Activated CD8-positive, alpha-beta memory T cell treated with anti-CD3 and anti-CD28 coated beads, Interleukin-2, amount 50 U/mL, for 48 hours (primary cell): ENCODE measurements at regions not wholly inside any gene's neighbourhood (a gene's known extent, or its start where the extent isn't known, plus 50 kb on each side); places are given as distances from the start of the nearest gene placed in this dataset.

Experiments
- DNase-seq: peaks from one replicate; pipeline ENCODE4 v3.0.0-alpha.2; 2020

DNA sequence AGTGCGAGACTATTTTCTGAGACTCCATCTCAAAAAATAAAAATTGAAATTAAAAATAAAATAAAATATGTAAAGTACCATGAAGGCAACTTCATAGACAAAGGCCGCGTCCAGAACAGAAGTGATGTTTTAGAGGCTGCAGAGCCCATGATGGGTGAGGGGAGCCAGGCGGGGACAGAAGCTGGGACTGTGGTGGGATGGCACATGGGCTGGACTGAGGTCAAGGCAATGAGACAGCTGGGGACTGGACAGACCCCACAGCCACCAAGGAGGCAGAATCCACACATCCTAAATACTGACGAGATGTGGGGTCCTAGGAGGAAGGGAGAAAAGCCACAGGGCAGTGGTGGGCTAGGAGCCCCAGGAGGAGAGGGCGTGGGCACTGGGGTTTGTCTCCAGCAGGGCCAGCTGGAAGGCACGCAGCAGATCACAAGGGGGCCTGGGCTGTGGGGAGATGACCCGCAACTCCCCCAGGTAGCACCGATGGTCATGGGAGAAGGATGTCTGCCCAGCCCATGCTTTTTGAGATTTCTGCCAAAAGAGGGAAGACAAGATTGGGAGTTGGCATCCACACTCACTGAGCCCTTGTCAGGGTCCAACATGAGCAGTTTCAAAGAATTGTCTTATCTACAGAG lies 74.3 kb downstream of the KCNF1 start:
- DNase-seq: no peak

DNA sequence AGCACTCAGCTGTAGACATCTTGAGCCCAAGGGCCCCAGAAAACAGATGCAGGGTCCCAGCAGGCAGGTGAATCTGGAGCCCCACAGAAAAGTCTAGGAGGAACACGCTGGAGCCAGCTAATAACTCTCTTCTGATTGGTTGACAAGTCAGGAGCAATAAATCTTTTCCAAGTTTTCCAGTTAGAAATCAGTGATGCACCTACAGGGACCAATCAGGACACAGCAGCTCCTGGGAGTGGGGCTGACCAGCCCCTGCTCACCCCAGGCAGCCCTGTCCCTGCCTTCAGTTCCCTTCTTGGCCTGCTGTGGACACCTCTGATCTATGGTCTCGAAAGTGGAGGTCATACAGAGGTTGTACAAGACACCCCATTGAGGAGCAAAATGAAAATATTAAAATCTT lies 75.7 kb downstream of the KCNF1 start:
- DNase-seq: no peak

DNA sequence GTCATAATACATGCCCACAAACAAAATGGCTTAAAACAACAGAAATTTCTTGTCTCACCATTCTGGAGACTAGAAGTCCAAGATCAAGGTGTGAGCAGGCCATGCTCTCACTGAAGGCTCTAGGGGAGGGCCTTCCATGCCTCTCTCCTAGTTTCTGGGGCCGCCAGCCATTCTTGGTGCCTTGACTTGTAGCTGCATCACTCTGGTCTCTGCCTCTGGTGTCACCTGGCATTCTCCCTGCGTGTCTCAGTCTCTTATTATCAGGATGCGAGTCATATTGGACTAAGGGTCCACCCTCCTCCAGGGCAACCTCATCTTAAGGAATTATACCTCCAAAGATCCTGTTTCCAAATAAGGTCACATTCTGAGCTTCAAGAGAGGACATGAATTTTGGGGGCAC lies 76.1 kb downstream of the KCNF1 start:
- no peak for DNase-seq

DNA sequence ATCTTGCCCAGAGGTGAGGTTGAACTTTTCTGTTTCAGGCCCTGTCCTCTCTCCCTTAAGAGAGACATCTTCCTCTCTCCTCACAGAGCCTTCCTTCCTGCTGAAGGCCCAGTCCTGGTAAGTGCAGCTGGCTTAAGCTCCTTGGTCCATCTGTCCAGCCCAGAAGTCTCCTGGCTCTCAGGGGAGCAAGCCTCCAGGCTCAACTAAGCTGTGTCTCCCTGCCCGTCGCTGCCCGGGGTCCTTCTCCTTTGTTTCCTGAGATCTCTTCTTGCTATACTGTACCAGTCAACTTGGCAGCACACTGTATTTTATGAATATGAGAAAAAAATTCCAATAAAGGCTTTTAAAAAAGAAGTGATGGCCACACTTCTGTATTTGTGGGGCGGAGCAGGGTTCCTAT lies 77.4 kb downstream of the KCNF1 start:
- no peak for DNase-seq

DNA sequence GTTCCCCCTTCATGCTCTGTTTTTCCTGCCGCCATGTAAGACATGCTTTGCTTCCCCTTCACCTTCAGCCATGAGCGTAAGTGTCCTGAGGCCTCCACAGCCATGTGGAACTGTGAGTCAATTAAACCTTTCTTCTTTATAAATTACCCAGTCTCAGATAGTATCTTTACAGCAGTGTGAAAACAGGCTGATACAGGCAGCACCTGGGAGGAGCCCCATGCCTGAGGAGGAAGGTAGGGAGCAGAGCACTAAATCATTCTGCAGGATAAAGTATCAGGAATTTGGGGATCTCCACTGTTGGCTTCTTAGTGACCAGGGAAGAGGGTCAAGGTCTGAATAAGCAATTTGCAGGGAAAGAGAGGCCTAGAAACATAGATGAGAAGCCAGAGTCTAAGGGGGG lies 78.0 kb downstream of the KCNF1 start:
- DNase-seq: no peak

DNA sequence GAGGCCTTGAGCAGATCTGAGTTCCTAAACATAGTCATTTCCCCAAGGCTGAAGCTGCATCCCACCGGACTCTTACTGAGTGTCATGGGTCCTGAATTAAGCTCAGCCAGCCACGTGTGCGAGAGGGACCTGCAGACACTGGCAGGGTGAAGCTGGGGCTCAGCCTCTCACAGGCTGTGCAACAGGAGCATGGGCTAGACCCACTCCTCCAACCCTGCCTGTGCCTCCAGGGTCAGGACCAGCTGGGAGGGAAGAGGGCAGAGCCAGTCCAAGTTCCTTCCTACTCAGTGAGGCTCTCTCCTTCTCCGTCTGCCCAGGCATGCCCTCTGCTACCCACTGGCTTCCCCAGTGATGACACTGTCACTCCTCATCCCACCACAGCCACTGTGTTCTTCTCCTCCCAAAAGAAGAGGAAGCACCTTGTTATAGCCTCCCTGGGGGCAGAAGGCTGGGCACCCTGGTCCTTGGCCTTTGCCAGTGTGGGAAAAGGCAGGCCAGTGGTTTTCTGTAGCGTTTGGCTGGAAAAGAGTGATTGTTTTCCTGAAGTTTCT lies 78.9 kb downstream of the KCNF1 start:
- DNase-seq: no peak

DNA sequence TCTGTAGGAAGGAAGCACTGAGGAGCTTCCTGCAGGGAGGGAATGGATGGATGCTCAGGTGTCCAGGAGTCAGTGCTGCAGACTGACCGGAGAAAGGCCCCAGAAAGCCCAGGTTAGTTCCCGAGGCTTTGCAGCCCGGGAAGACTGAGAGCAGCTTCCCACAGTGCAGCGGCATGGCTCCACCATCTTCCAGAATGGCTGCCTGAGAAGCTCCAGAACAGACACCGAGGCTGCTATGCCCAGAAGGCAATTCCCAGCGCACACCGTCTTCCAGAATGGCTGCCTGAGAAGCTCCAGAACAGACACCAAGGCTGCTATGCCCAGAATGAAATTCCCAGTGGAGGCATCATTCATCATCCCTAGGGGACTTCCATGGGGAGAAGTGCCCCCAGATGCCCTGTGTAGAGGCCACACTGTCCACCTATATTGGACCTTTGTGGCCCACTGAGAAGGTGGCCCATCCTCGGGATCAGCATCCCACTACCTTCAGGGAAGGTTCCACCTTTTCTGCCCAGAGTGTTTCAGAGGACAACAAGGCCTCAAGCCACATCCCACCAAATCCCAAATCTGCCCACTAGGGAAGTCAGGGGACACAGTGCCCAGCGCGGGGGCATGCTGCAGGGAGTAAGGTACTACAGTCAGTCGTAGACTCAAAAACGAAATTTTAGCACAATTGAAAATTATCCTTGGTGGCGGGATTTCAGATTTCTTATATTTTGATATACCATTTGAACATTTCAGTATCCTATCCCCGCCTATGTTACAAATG lies 80.5 kb downstream of the KCNF1 start:
- no peak for DNase-seq

DNA sequence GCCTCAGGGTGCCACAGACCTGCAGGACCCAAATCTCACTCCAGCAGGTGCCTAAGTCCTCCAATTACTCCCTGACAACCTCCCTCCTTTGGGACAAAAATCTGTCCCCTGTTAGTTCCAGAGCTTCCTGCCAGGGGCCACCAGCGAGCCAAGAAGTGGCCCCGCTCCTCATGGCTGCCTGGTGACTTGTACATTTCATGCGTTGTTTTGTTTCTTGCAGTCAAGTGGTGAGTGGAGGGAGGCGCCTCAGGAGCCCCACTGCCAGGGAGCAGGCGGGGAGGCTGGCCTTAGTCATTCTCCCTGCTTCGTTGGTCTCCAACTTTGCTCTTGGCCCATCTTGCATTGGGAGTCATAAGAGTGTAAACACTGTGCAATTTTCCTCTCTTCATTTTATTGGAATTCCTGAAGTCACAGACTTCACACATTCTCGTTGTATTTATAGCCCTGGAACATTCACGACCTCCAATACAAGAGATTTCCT lies 81.3 kb downstream of the KCNF1 start:
- DNase-seq: no peak

DNA sequence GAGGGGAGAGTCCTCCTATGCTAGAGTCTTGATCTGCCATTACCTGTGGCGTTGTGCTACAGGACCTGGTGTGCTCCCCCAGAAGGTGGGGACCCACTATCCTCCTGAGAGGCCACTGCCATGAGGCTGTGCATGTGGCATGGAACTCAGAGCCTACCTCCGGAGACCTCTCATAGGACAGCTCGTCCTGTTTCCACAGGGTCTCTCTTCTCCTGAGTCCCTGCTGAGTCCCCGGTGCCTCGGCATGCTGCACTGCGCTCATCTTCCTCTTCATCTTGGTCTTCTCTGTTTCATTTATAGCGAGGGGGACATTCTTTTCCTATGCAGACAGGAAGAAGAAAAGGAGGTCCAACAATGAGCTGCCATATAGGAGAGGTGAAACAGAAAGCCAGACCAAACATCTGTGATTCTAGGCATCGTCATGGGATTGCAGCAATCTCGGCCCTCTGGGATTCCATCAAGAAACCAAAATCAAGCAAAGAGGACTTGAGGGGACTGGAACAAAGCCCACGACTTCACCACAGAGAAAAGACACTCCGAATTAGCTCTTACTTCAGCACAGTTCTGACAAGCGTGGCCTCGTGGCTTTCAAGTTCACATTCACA lies 83.7 kb downstream of the KCNF1 start:
- no peak for DNase-seq

DNA sequence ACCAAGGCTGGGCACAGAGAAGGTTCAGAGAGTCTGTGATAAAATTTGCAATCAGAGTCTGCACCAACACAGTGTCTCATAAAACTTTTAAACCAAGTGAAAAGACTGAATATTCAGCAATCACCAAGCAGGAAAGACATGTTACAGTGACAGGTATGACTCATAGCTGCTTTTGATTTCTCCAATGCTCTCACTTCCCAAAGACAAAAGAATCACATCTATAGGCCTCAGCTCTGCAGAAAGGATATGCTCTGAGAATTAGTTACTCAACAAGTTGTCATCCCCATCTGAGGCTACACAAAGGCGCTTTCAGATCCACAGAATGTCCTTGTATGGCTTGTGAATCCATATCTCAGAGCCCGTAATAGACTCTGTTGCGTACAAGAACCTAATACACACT lies 92.5 kb downstream of the KCNF1 start:
- DNase-seq: no peak

DNA sequence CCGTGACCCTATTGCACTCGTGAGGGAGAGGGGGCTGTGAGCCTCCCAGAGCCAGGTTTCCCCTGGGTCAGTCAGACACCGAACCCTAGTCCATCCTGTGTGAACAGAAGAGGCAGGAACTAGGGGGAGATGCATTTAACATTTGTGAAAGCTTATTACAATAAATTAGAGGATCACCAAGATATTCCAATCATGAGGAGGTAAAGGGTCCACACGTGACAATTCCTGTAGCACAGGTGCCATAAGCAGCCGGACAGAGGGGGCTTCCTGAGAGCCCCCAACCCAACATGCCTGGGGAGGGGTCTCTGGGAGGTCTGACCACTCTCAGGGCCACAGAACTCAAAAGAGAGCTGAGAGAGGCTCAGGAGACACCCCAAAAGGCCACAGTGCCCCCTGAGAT lies 93.3 kb downstream of the KCNF1 start:
- no peak for DNase-seq

DNA sequence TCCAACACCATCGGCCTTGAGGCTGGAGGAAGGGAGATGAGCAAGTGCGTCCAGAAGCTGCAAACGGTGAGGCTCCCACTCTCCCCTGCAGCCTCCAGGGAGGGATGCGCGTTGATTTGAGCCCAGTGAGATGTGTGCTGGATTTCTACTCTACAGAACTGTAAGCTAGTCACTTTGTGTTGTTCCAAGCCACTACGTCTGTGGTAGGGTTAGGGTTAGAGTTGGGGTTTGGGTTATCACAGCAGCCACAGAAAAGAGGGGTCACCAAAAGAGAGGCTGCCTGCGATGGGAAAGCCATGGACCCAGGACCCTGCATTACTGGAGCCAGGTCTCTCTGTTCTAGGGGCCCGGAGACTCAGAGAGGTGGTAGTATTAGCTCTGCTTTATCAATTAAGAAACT lies 94.5 kb downstream of the KCNF1 start:
- DNase-seq: no peak

DNA sequence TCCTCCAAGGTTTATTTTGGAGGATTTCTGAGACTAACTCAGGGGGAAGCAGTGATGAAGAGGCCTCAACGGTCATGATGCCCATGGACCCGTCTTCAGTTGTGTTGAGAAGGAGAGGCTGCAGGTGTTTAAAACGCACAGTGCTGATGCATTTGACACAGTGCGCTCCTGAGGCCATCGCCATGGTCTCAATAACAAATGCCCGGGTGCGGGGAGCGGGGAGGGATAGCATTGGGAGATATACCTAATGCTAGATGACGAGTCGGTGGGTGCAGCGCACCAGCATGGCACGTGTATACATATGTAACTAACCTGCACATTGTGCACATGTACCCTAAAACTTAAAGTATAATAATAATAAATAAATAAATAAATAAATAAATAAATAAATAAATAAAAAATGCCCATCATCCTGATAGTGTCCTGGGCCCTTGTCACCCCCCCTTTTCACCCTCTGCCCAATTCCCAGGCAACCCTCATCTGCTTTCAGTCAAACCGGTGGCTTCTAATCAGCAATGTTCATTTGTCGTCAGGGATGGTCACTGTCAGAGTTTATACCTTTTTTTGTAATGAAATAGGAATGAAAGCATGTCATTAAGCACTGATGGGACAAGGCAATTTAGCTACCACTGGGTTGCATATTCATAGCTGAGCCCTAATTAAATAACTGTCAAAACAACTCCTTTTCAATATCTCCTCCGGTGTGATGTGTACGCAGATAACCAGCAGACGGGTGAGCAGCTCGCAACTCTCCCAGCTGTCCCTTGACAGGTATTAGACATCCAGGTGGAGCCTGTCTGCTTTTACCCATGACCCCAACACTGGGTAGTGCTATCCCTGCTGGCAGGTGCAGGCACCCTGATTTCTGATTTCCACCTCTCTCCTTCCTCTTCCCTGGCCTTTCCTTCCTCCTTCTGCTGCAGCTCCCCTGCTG lies 95.9 kb downstream of the KCNF1 start:
- DNase-seq: no peak

DNA sequence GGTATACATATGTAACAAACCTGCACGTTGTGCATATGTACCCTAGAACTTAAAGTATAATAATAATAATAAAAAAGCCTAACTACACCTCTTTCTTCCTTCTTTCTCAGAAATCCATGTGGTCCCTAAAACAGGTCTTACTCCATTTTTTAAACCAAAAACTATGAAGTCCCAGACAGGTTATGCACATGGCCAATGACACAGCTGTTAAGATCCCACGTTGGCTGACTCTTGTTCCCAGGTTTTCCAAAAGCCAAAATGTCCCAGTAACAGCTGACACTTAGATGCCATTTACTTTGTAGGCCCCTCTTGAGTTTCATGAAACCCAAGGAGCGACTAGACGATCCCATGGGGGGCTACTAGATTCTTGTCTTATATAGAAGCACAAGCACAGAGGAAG lies 97.0 kb downstream of the KCNF1 start:
- DNase-seq: no peak

DNA sequence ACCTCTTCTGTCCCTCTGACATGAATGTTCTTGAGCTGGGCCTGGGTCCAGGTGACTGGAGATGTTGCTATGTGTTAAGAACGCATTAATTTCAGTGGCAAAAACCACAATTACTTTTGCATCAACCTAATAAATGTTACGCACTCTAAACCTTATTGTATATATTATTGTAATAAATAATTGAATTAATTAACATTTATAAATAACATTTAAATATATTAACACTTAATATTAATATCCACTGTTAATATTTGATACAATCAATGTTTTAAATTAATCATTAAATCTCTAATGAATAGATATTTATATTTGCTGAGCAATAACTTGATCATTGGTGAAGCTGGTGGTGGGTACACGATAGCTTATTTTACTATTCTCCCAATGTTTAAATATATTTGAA lies 97.4 kb downstream of the KCNF1 start:
- no peak for DNase-seq

DNA sequence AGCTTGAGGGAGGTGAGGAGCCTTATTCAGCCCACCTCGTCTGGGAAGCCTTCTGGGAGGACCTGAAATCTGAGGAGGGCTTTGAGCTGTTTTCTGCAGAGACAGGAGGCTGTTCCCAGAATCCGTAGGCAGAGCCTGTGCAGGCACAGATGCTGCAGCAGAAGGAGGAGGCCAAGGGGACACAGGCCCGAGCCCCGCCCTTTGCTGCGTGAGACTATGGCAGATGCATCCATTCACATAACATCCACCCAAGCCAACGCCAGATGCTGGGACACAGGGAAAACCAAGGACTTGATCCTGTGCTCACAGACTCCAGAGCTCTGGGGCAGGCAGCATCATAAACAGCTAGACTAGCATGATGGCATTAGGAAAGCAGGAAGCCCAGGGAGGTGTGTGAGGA lies 98.2 kb downstream of the KCNF1 start:
- no peak for DNase-seq

DNA sequence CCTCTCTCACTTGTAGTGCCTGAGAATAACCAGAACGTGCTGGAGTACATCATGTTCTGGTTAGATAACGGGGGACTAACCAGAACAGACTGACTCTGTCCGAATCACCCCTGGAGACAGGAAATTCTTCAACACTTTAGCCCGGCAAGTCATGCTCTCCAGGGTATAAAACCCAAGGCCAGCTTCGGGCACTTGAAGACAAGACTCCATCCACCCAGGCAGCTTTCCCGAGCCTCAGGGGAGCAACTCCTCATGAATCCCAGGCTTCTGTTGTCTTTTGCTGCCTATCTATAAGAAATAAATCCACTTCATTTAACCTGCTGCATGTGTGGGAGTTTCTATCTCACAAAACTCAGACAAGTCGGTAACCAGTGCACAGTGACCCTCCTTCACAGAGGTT lies 99.6 kb downstream of the KCNF1 start:
- DNase-seq: no peak

DNA sequence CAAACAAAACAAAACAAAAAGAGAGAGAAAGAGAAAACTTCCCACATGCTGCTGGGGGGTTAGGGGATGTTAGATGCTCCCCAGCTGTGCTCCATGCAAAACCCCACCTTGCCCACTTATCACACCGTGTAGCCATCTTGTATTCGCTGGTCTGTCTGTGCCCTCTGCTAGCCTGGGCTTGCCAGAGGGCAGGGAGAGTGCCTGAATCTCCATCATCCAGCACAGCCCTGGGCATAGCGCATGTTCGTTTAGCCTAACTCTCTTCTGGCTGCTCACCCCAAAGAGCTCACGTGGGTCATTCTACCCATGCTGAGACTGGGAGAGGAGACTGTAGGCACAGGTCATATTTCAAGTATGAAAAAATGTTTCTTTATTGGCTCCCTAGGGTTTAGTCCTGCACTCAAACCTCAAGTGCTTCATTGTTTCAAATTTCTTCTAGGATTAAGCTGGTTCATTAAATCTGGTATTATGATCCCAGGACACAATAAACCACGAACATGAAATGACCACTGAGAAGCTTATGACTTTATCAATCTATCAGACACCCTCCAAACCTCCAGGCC lies 100.5 kb downstream of the KCNF1 start:
- DNase-seq: no peak

DNA sequence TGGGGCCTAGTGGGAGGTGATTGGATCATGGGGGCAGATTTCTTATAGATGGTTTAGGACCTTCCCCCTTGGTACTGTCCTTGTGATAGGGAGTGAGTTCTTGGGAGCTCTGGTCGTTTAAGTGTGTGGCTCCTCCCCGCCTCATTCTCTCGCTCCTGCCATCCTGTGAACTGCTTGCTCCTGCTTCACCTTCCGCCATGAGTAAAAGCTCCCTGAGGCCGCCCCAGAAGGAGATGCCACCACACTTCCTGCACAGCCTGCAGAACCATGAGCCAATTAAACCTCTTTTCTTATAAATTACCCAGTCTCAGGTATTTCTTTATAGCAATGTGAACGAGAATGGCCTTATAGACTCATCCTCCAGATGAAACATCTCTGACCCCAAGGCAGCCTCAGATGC lies 101.5 kb downstream of the KCNF1 start:
- DNase-seq: no peak

DNA sequence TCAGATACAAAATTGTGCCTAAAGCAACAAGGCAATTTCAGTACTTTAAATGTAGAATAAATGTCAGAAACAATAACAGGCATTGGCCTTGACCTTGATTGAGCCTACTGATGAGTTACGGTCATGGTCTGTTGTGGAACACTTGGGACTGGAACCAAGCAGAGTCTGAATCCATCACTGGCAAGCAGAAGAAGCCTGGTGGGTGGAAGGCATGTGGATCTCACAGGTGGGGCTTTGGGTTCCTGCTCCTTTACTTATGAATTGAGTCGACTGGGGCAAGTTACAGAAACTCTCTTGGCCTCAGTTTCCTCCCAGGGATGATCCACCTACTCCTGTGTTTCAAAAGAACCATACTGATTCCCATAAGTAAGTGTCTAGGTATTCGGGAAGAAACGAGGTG lies 102.3 kb downstream of the KCNF1 start:
- no peak for DNase-seq

DNA sequence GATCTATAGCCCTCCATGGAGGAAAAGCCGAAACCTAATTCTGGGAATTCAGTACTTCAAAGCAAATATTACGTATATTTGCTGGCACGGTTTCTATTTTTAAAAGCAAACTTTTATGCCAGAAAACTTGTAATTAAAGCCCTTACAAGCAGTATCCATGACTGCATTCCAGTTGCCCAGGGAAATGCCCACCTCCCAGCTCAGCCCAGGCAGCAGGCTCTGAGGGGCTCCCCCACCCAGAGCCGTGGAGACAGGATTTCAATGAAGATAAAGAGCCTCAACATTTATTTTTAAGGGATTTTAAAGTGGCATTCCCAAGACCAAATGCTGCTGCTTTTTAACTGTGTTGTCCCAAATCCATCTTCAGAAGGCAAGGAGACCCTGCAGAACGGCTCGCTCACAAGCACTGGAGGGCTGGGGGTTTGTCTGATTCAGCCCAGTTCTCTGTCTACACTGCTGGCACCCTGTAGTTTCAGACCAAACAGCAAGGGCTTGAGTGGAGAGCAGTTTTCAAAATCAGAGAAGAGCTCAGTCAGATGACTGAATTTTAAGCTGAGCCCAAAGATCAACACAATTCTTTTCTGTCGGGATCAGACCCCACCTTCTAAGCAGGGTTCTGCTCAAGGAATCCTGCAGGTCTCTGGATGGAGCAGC lies 105.1 kb downstream of the KCNF1 start:
- DNase-seq: no peak

DNA sequence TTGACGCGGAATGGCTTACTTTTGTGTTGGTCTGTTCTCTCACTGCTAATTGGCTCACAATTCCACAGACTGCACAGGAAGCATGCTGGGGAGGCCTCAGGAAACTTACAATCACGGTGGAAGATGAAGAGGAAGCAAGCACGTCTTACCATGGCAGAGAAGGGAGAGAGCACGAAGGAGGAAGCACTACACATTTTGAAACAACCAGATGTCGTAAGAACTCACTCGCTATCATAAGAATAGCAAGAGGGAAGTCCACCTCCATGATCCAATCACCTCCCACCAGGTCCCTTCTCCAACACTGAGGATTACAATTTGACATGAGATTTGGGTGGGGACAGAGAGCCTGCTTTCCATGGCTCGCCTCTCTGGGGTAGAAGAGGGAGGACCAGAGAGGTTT lies 106.2 kb downstream of the KCNF1 start:
- DNase-seq: no peak
